Brain pericyte (primary cell): ENCODE measurements at regions not wholly inside any gene's neighbourhood (a gene's known extent, or its start where the extent isn't known, plus 50 kb on each side); places are given as distances from the start of the nearest gene placed in this dataset.

ENCODE experiments used
- DNase-seq: peaks from one replicate; pipeline ENCODE4 v3.0.0-alpha.2; 2012; ENCODE audit warnings: low read depth, low spot score

DNA sequence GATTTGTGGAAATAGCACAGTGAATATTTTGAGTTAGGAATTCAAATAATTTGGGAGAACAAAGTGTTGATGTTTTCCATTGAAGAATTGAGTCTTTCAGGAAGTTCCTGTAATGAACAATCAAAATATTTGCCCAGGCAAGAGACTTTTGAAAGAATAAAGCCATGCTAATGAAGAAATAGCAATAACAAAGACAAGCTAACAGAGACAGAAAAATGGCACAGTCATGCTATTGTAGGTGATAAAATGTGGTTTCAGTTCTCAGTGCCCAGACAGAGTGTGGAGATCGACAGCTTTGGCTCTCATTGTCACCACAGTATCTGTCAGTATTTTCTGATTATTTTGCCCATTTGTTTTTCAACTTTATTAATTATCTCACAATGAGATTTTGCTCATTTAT is 490.8 kb upstream of the PIK3C3 start:
- DNase-seq, result no peak

DNA sequence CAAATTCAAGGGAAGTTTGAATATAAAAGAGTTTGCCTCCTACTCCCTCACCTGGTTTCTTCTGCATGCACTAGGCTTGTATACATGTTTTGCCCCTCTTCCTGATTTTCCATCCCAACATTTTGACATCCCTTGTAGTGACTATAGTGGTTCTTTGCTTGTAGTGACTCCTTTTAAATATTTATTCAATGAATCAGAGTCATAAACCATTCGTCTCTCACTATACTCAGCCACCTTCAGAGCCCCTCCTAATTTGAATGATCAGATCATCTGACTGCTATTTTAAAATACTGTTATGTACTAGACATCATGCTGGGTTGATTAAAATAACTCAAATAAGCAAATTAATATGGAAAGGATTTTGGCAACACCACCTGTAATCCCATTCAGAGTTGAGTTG is 492.1 kb upstream of the PIK3C3 start:
- no peak for DNase-seq

DNA sequence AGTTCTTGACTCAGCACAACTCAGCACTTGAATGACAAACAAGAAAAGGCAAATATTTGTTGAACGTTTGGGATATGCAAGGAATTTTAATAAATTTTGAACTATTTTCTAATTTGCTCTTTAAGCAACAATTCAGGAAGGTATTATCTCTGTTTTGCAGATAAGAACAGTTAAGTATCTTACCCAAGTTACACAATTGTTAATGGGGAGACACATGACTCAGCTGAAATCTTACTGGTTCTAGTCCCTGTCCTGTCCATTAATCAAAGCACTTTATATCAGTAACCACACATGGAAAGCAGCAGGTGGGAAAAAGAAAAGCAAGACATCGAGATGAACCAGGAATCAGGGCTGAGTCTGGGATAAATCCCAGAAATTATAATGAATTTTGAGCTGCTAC is 493.9 kb upstream of the PIK3C3 start:
- DNase-seq, result no peak

DNA sequence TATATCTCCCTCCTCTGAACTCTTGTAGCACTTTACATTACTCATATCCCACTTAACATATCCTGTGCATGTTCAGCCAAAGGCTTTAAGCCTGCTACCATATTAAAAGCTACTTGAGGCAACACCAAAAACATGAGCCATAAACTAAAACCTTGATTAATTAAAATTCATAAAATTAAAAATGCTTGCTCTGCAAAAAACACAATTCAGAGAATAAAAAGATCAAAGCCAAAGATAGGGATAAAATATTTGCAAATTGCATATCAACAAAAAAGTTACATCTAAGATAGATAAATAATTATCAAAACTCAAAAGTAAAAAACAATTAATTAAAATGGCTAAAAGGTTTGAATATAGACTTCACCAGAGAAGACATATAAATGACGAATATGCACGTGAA is 495.4 kb upstream of the PIK3C3 start:
- DNase-seq, result no peak

DNA sequence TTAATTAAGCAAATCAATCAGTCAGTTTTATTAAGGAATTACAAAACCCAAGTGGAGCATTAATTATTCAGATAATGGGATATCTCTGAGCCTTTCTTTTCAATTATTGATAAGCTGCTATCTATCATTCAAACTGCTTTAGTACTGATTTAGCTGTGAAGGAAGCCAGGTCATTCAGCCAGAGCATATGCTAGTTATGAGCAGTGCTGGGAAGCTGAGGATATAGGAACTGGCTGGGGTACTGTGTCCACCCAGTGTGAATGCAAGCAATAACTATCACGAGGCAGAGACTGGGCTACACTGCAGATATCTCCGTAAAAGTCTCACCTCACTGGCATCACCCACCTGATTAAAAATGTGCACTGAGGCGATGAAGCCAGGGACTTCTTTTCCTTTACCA is 496.7 kb upstream of the PIK3C3 start:
- DNase-seq, result no peak

DNA sequence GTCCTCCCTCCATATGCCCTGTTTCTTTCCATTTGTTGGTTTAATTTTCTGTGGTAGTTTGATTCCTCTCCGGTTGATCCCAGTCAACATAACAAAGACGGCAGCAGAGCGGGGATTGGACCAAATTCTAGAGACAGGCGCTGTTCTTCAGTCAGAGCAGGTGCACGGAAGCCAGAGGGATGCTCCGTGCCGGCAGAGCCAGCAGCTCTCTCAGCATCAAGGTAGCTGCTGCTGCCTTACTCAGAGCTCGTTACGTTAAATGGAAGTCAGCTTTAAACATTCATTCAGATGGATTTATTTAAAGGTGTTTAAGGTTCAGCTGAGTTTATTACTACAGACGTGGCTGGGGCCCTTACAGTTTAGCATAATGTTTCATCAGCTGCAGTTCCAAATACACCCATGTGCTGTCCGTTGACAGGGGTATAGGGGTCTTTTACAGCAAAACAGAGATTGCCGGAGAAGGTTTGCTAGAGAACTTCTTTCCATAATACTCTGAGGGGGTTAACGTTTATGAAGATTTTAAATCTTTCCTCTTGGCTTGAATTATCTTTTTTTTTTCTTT is 497.2 kb upstream of the PIK3C3 start:
- no peak for DNase-seq

DNA sequence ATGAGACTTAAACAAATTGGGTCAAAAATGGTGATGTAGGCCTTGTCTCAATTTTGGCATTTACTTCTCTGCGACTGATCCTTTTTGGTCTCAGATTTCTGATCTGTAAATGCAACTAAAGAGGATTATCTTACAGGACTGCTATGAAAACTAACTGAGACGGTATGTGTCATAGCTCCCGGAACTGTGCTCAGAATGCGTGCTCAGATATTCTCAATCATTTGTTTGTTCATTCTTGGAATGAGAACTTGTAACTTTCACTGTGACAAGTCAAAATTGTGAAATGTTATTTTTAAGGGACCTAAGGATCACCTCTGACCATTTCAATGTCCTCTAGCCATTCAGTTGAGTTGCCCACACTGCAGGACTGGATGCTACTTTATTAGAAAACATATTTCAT is 498.2 kb upstream of the PIK3C3 start:
- no peak for DNase-seq

DNA sequence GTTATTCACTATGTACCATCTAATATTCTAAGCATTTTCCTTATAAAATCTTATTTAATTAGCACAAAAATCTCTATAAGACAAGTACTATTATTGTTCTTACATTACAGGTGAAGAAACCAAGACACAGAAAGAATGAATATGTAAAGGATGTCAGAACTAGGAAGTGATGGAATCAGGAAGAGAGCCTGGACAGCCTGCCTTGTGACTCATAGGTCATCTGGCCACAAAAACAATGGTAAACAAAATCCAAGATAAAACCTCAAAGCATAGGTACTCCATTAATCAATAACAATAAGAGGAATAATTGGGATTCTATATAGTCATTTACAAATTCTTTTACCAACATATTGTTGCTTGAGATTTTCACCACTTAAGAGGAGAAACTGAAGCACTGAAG is 505.4 kb upstream of the PIK3C3 start:
- DNase-seq, result no peak

DNA sequence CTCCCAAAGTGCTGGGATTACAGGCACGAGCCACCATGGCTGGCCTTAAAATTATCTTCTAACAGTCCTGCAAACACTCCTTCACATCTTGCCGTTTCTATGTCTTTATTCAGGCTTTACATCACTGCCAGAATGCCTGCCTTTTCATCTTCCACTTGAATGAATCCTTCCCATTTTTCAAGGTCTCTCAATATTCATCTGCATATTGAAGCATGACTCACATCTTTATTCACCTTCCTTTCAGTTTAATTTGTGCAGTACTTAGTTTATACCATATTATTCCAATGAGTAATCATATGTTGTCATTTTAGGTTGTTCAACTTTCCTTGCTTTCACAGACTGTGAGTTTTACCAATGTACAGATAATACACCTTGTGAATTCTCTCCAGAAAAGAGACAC is 510.1 kb upstream of the PIK3C3 start:
- DNase-seq, result no peak

DNA sequence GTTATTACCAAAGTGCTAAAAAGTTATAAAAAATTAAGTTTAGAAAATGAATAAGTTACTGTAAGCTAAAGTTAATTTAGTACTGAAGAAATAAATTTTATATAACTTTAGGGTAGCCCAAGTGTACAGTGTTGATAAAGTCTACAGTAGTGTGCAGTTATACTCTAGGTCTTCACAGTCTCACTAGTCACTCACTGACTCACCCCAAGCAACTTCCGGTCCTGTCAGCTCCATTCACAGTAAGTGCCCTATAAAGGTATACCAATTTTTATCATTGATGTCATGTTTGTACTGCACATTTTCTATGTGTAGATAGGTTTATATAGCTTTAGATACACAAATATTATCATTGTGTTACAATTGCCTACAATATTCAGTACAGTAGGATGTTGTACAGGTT is 518.3 kb upstream of the PIK3C3 start:
- DNase-seq, result no peak

DNA sequence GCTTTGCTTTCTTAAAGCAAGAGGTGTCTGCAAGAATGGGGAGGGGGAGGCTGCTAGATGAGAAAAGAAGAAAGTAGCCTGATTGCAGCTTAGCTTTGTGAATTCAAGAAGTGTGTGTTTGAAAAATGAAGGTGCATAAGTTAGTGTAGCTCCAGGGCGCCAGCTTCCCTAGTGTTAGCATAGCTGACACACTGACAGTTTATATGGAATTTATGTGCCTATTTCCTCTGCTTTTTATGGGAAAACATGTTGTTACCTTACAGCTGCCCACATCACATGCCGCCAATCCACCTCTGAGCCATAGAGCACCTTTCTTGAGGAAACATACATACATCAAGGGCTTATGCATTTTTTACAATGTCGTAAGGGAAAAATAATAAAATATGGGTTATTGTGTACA is 536.4 kb upstream of the PIK3C3 start:
- DNase-seq, result no peak

DNA sequence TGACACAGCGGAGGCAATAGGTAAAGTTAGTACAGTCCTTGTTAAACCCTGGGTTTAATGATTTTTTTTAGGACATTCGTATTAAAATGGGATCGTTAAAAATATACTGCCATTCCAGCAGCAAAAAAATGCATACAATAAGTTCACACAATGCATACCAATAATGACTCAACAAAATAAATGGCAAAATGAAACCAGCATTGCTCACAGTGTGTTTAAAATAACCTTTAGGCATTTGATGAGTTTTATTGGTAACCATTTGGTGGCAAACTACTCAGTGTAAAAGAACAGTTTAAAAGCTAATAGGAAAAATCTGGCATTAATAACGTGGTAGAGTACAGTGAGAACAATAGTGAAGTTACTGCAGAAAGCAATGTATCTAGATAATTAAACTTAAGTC is 539.0 kb upstream of the PIK3C3 start:
- DNase-seq, result no peak

DNA sequence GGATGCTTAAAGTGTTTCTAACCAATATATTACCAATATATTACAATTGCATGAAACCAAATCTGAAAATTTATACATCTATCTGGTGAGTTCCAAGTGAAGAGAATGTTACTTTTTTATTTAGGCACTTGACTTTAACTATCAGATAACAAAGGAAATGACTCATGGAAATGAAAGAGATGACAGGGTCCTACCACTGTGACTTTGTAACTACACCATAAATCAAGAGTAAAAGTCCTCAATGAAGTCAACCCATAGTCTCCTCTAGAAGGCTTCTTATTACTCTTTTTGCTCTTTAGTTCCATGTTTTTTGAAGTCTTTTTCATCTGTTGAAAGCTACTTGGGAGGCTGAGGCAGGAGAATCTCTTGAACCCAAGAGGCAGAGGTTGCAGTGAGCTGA is 545.0 kb upstream of the PIK3C3 start:
- no peak for DNase-seq

DNA sequence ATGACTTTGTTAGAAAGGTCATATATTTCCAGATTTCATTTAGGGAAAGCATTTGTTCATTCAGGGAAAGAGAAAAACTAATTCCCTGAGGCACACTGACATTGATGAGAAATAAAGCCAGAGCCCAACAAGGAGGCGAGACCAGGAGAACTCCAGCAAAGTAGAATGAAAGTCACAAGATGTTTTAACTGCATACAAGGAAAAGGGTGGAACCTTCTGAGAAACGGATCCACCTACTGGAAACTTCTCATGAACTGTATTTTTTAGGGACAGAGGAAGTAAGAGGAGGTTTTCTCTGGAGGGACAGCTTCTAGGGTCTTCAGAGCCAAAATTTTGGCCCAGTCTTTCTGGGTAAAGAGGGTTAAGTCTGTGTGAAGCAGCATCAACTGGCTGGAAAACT is 548.2 kb upstream of the PIK3C3 start:
- DNase-seq, result no peak

DNA sequence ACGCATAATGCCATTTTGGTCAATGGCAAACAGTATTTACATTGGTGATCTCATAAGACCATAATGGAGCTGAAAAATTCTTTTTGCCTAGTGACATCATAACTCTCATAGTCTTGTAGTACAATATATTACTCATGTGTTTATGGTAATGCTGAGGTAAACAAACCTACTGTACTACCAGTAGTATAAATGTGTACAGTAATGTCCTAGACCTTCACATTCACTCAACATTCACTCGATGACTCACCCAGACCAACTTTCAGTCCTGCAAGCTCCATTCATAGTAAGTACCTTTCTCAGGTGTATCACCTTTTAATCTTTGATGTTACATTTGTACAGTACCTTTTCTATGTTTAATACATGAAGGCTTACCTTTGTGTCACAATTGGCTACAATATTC is 558.2 kb upstream of the PIK3C3 start:
- no peak for DNase-seq

DNA sequence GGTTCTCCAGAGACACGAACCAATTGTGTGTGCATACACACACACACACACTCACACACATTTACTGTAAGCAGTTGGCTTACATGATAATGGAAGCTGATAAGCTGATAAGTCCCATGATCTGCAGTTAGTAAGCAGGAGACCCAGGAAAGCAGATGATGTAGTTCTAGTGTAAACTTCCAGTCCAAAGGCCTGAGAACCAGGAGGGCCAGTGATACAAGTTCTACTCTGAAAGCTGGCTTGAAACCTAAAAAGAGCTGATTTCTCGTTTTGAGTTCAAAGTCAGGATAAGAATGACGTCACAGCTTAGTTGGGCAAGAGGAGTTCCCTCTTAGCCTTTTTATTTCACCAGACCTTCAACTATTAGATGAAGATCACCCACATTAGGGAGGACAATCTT is 558.8 kb upstream of the PIK3C3 start:
- no peak for DNase-seq

DNA sequence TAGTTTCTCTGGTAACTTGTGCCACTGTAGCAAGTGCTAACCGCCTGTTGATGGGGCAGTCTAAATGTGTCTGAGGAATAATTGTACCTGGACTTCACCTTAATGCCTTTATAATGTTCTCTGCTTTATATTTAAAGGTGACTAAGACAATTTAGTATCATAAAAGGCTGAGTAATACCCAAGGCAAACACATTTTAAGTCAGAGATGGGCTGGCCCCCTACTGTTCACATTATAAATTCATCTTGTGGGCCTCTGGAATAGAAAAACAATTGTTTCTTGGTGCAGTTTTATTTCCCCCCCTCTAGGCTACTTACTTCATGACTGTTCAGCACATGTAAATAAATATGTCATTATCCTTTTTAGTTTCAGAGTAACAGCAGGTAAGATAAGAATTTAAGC is 559.3 kb upstream of the PIK3C3 start:
- no peak for DNase-seq

DNA sequence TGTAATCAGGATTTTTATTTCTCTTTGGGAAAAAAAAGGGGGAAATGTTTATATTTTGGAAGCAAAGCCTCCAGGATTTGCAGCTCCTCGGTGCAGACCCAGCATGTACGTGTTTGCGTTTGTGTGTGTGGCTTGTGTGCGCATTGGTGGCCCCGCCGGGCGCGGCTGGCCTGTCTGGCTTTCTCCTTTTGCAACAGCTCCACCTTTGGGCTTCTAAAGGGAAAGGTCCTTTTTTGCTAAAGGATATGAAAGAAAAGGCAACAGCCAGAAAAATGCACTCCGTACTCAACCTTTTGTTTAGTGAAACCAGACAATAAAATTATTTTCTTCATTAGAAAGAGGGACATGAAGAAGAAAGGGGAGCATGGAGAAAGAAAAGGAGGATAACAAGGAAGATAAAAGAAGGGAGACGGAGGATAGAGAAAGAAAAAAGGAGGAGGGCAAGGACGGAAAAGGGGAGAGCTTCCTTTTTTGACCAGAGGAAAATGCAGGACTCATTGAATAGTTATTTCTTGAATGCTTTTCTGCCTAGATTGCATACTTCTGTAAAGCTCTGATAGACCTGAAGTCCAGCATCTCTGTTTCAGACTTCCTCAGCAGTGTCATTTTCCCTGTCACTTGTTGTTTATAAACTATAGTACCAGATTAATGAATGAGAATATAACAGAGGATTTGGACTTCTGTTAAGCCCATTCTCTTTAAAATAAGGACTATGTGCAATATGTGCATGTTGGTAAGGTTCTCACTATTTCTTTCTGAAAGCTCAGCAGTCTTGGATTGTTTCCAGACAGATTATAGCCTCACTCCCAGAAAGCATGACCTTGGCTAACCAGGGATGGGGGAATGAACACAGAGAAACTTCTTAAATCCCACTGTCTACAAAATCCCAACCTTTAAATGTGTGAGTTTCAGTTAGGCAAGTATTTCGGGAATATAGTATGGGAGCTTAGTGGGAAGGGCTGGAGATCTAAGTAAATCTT is 563.1 kb upstream of the PIK3C3 start:
- DNase-seq, result peak; percentile 5

DNA sequence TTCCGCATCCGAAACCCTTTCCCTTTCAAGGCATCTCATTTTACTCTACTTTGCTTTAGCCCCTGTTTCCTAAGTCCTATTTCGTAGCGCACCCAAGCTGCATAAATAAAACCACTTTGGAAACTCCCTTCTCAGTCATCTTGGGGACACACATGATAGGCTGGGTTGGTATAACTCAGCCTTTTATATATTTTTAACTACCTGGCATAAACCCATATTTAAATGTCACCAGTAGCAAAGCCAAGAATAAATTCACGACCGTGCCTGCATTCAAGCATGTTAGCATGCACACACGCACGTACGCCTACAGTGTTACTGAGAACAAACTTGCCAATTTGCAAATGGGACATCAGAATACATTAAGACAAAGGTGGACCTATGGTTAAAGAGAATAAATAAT is 564.7 kb upstream of the PIK3C3 start:
- DNase-seq, result no peak

DNA sequence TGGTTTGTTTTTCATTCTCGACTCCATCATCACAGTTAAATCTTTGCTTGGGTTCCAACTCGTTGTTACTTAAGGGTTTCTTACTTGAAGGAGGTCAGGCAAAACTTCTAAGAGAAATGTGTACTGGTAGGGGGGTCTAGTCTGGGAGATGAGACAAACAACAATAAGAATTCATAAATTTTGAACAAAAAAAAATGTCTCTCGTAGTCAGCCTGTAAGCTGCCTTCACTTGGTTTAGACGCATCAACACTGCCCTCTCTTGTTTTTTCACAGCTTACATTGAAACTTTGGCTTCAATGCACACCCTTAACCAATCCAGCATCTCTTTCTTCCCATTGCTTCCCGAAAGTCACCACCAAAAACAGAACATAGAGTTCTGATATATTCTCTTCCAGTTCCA is 576.4 kb upstream of the PIK3C3 start:
- DNase-seq, result no peak

DNA sequence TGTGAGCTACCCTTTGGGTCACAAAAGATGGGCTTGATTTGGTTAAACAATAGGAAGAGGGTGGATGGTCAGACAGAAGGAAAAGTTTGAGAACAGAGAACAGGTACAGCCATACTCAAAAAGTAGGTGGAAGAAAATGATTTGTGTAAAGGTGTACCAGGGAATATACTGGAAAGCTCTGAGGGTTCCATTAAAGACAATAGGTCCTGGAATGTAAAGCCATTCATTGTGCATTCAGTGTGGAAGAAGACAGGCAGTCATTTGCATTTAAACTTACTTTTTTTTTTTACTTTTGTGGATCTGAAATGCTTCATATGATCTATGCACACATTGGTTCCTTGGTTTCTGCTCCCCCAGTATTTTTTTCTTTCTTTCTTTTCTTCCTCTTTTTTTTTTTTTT is 581.4 kb upstream of the PIK3C3 start:
- no peak for DNase-seq

DNA sequence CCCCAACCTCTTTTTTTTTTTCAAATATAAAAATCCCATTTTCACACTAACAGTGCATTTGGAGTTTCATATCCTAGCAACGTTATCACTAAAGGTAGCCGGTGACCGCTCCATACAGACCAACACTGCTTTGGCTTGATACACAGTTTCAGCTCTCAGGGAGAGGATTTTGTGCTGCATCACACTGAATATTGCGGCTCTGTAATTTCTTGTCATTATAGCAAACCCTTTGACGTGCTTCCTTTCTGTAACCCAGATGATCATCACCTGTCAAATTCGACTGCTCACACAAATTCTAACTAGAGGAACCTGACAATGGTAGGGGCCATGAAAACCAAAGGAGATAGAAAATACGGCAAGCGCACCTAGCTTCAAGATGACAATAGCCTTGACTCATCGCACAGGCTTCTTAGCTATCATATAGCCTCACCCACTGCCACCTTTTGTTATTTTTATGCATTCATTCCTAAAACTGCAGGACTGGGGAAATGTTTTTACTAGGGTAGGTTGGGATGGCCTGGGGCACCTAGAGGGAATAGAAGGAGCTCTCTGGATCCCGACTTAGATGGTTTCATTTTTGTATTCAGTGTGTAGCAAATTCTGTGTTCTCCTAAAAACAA is 582.9 kb upstream of the PIK3C3 start:
- no peak for DNase-seq
